DND-41 (cell line): ENCODE measurements at regions not wholly inside any gene's neighbourhood (a gene's known extent, or its start where the extent isn't known, plus 50 kb on each side); places are given as distances from the start of the nearest gene placed in this dataset.

Experiments
- EZH2 ChIP-seq: IDR thresholded peaks from 3 replicates; pipeline ENCODE4 v1.6.1; 2012; ENCODE audit warnings: borderline replicate concordance, low read depth, mild to moderate bottlenecking, moderate library complexity, low read length, inconsistent platforms; ENCODE audit not compliant: severe bottlenecking
- TF ChIP-seq, protein P1 (sequence below): IDR thresholded peaks from 2 replicates; pipeline ENCODE4 v1.5.1; 2012; ENCODE audit warnings: borderline replicate concordance, low read length, moderate library complexity, mild to moderate bottlenecking; ENCODE audit not compliant: poor library complexity, severe bottlenecking; ENCODE audit errors: extremely low read depth

DNA sequence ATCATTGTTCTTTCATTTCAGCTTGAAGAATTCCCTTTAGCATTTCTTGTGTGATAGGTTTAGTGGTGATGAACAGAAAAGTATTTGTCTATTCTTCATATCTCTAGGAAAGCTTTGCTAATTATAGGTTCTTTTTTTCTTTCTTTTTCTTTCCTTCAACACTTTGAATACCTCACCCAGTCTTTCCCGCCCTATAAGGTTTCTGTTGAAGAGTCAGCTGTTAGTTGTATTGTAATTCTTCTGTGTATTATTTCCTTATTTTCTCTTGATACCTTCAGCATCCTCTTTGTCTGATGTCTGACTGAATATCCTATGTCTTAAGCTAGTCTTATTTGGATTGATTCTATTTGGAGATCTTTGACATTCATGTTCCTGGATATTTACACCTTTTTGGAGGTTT is 1989.4 kb downstream of the PCDH9 start:
- TF ChIP-seq EZH2 = no peak
- TF ChIP-seq, protein P1, sequence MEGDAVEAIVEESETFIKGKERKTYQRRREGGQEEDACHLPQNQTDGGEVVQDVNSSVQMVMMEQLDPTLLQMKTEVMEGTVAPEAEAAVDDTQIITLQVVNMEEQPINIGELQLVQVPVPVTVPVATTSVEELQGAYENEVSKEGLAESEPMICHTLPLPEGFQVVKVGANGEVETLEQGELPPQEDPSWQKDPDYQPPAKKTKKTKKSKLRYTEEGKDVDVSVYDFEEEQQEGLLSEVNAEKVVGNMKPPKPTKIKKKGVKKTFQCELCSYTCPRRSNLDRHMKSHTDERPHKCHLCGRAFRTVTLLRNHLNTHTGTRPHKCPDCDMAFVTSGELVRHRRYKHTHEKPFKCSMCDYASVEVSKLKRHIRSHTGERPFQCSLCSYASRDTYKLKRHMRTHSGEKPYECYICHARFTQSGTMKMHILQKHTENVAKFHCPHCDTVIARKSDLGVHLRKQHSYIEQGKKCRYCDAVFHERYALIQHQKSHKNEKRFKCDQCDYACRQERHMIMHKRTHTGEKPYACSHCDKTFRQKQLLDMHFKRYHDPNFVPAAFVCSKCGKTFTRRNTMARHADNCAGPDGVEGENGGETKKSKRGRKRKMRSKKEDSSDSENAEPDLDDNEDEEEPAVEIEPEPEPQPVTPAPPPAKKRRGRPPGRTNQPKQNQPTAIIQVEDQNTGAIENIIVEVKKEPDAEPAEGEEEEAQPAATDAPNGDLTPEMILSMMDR = no peak
